B cell (primary cell): ENCODE measurements at regions not wholly inside any gene's neighbourhood (a gene's known extent, or its start where the extent isn't known, plus 50 kb on each side); places are given as distances from the start of the nearest gene placed in this dataset.

Source experiments
- ATAC-seq: fragments of 200-7000 bp; cut with Tn5 transposase; one replicate; pipeline ENCODE4 v1.10.0; 2021; ENCODE audit warnings: low read depth, mild to moderate bottlenecking, moderate number of reproducible peaks, moderate library complexity
- CTCF ChIA-PET: fragments of 350-600 bp; sonication (Branson Sonifier 250); formaldehyde crosslinking; loops from one replicate; lab custom pipeline; 2021; ENCODE audit warnings: antibody characterized with exemption, inconsistent platforms; lab: Charles Lee
- POLR2A ChIA-PET: fragments of 350-600 bp; sonication (Branson Sonifier 250); formaldehyde crosslinking; loops from one replicate; lab custom pipeline; 2021; ENCODE audit warnings: antibody characterized with exemption; lab: Charles Lee
- DNase-seq: peaks from one replicate; pipeline ENCODE4 v3.0.0; 2013
- H2AFZ ChIP-seq: 2 replicates; pipeline ENCODE4 v1.6.1; 2012; ENCODE audit warnings: mild to moderate bottlenecking, low read depth, low read length; ENCODE audit not compliant: insufficient read depth, poor library complexity, severe bottlenecking
- H3K27ac ChIP-seq, 2 donors: 1 replicate in 1 of 2; 2 replicates in 1 of 2; pipeline ENCODE4 v1.5.1; 2012 to 2013; ENCODE audit warnings: low read length in 2 of 2, mild to moderate bottlenecking in 2 of 2, moderate library complexity in 1 of 2
- H3K27me3 ChIP-seq, 4 experiments: fragments of 200-600 bp in 1 of 4; sonication (generic) in 1 of 4; replicated peaks in 1 of 4; 1 replicate in 2 of 4; 2 replicates in 2 of 4; pipeline versions ENCODE4 v1.6.1 to v1.7.0; 2013 to 2016; ENCODE audit warnings: low read length in 3 of 4, mild to moderate bottlenecking in 2 of 4, mixed read lengths in 1 of 4, moderate library complexity in 1 of 4; ENCODE audit not compliant: insufficient read depth in 4 of 4, control insufficient read depth in 3 of 4; ENCODE audit errors: control extremely low read depth in 1 of 4
- H3K36me3 ChIP-seq, 2 experiments: replicated peaks in 1 of 2; 1 replicate in 1 of 2; 2 replicates in 1 of 2; pipeline versions ENCODE4 v1.6.1 to v1.7.1; 2013; ENCODE audit warnings: low read length in 1 of 2; ENCODE audit not compliant: insufficient read depth in 2 of 2, control insufficient read depth in 1 of 2; ENCODE audit errors: control extremely low read depth in 1 of 2, extremely low read depth in 1 of 2
- H3K4me1 ChIP-seq, 2 donors: fragments of 200-600 bp in 1 of 2; sonication (generic) in 1 of 2; 1 replicate in 1 of 2; 2 replicates in 1 of 2; pipeline versions ENCODE4 v1.5.1 to v1.6.1; 2013 to 2017; ENCODE audit warnings: low read length in 2 of 2; ENCODE audit not compliant: control insufficient read depth in 2 of 2, insufficient read depth in 2 of 2
- H3K4me2 ChIP-seq: replicated peaks from 2 replicates; pipeline ENCODE3; 2012; ENCODE audit warnings: mild to moderate bottlenecking, low read depth, low read length; ENCODE audit not compliant: poor library complexity, severe bottlenecking
- H3K4me3 ChIP-seq, 5 experiments: fragments of 200-600 bp in 1 of 5; sonication (generic) in 1 of 5; 1 replicate in 3 of 5; 2 replicates in 2 of 5; pipeline versions ENCODE4 v1.5.1 to v1.7.0; 2011 to 2016; ENCODE audit warnings: low read length in 4 of 5, mild to moderate bottlenecking in 4 of 5, low read depth in 2 of 5, control low read depth in 1 of 5, moderate library complexity in 1 of 5; ENCODE audit not compliant: insufficient read depth in 1 of 5; ENCODE audit errors: control extremely low read depth in 1 of 5, extremely low read depth in 1 of 5
- H3K79me2 ChIP-seq: fragments of 200-600 bp; sonication (generic); one replicate; pipeline ENCODE4 v1.6.0; 2016; ENCODE audit warnings: low read length; ENCODE audit not compliant: control insufficient read depth, insufficient read depth
- H3K9ac ChIP-seq: fragments of 200-600 bp; sonication (generic); 2 replicates; pipeline ENCODE4 v1.6.1; 2017; ENCODE audit warnings: mild to moderate bottlenecking, low read length, moderate library complexity
- H3K9me3 ChIP-seq, 3 donors: one replicate each; pipeline versions ENCODE4 v1.6.1 to v1.7.1; 2013; ENCODE audit warnings: low read length in 2 of 3; ENCODE audit not compliant: control insufficient read depth in 2 of 3, insufficient read depth in 1 of 3; ENCODE audit errors: control extremely low read depth in 1 of 3
- H4K20me1 ChIP-seq: 2 replicates; pipeline ENCODE4 v1.6.0; 2012; ENCODE audit warnings: mild to moderate bottlenecking, low read length; ENCODE audit not compliant: insufficient read depth, control insufficient read depth, poor library complexity, severe bottlenecking
- H3K27ac Mint-ChIP-seq: one replicate; pipeline ENCODE4 v1.8.0; 2021; ENCODE audit warnings: mixed read lengths
- H3K27me3 Mint-ChIP-seq: one replicate; pipeline ENCODE4 v1.8.0; 2021; ENCODE audit warnings: mixed read lengths
- H3K4me1 Mint-ChIP-seq: one replicate; pipeline ENCODE4 v1.8.0; 2021; ENCODE audit warnings: mixed read lengths
- H3K4me3 Mint-ChIP-seq: one replicate; pipeline ENCODE4 v1.8.0; 2021; ENCODE audit warnings: mixed read lengths
- H3K9me3 Mint-ChIP-seq: one replicate; pipeline ENCODE4 v1.8.0; 2022; ENCODE audit warnings: mixed read lengths; ENCODE audit not compliant: insufficient read depth
- CTCF ChIP-seq: fragments of 200-600 bp; IDR thresholded peaks from one replicate; pipeline ENCODE4 v1.8.0; 2022; ENCODE audit warnings: antibody characterized with exemption, mild to moderate bottlenecking
- EZH2 ChIP-seq: IDR thresholded peaks from 2 replicates; pipeline ENCODE4 v1.6.1; 2012; ENCODE audit warnings: borderline replicate concordance, low read depth, mild to moderate bottlenecking, moderate library complexity, low read length; ENCODE audit not compliant: insufficient read depth, poor library complexity, severe bottlenecking
- WGBS: methylation state at CpG from one replicate; pipeline ENCODE4 v1.1.5; 2013; ENCODE audit warnings: missing lambda C conversion rate; ENCODE audit not compliant: insufficient coverage; 5-methylcytosine and 5-hydroxymethylcytosine counted together
- intact Hi-C: fragments of 100-400 bp; cut with micrococcal nuclease; formaldehyde crosslinking; loops from one replicate; pipeline ENCODE4 v1.10.0; 2022

- Histone ChIP-seq H3K9me3 (no peaks in the 10 kb centered on the region), H3K27ac (no peak overlapping the region), H3K4me1 (no peaks in the 10 kb centered on the region), H3K27me3 (no peaks in the 10 kb centered on the region), H3K36me3 (no peaks in the 10 kb centered on the region), H3K4me2 (no peak overlapping the region), H3K9ac (no peak overlapping the region), H3K4me3 (no peak overlapping the region), H2AFZ (no peak overlapping the region), H4K20me1 (no peaks in the 10 kb centered on the region), H3K79me2 (no peaks in the 10 kb centered on the region)
- H3K9me3 Mint-ChIP-seq, result peaks cover 2% of the 10 kb centered on the region
- WGBS, result 92% methylated on average over 3 of the region's 8 CpGs
- DNase-seq (no peak), ATAC-seq (no peak)
- peaks cover 8% of the 10 kb centered on the region for H3K27me3 Mint-ChIP-seq
- ChIA-PET POLR2A (no interaction called here), CTCF (interaction anchor here (1.6 kb wide), 1 partner anchor 15 kb away, joined by 4 read pairs; no protein-coding TSS in a partner anchor)
- intact Hi-C loops, result no loop called here
- TF ChIP-seq EZH2 (no peak), CTCF (no peak)
- no peak overlapping the region for H3K4me3 Mint-ChIP-seq
- no peak overlapping the region for H3K27ac Mint-ChIP-seq
- H3K4me1 Mint-ChIP-seq, result no peaks in the 10 kb centered on the region
Measured at GRCh38 chr15:81495780-81496467, 121.9 kb upstream of the TMC3 start.

- WGBS, result no CpG with 5 or more reads among the region's 6 CpGs
- ATAC-seq (no peak), DNase-seq (no peak)
- H3K27me3 Mint-ChIP-seq, result peaks cover 4% of the 10 kb centered on the region
- Histone ChIP-seq H3K27ac (no peak overlapping the region), H3K4me3 (no peak overlapping the region), H3K36me3 (no peaks in the 10 kb centered on the region), H3K4me2 (no peak overlapping the region), H3K4me1 (no peaks in the 10 kb centered on the region), H3K9me3 (no peaks in the 10 kb centered on the region), H3K79me2 (no peaks in the 10 kb centered on the region), H2AFZ (no peak overlapping the region), H4K20me1 (no peaks in the 10 kb centered on the region), H3K9ac (no peak overlapping the region), H3K27me3 (no peaks in the 10 kb centered on the region)
- H3K27ac Mint-ChIP-seq, result no peak overlapping the region
- H3K4me3 Mint-ChIP-seq, result no peak overlapping the region
- no peak for TF ChIP-seq EZH2
- no peak for TF ChIP-seq CTCF
- CTCF ChIA-PET, result no interaction called here
- intact Hi-C loops, result no loop called here
- H3K4me1 Mint-ChIP-seq, result no peaks in the 10 kb centered on the region
- POLR2A ChIA-PET, result no interaction called here
- no peaks in the 10 kb centered on the region for H3K9me3 Mint-ChIP-seq
Measured at GRCh38 chr15:81492969-81493645, 119.1 kb upstream of the TMC3 start.
